Stimulated activated naive CD4-positive, alpha-beta T cell (primary cell): ENCODE measurements at regions not wholly inside any gene's neighbourhood (a gene's known extent, or its start where the extent isn't known, plus 50 kb on each side); places are given as distances from the start of the nearest gene placed in this dataset.
A peak's percentile ranks its signal among the peaks of the same experiment; 100 is the strongest.
"Not testable (repeated sequence)": the region's sequence is repeated elsewhere in the genome, so short reads cannot be mapped to it uniquely, and the experiment has no call there.

Experiments used
- DNase-seq, 6 experiments: peaks; one replicate each; lab custom pipeline; 2025; lab: John Stamatoyannopoulos, UW

- no peak for DNase-seq
Observed at GRCh38 chr6:151671195-151671594, 136.3 kb upstream of the ESR1 start.

GRCh38 chr6:151674578-151674977 lies 132.9 kb upstream of the ESR1 start:
- DNase-seq: no peak

GRCh38 chr6:151675746-151676459 lies 131.6 kb upstream of the ESR1 start:
- DNase-seq: peak in 5 of 6 experiments; percentile 5 to 53 (median 23)

GRCh38 chr6:151676460-151676945 lies 131.0 kb upstream of the ESR1 start:
- no peak for DNase-seq

GRCh38 chr6:151677404-151677803 lies 130.1 kb upstream of the ESR1 start:
- no peak for DNase-seq

GRCh38 chr6:151679081-151679480 lies 128.4 kb upstream of the ESR1 start:
- no peak for DNase-seq

- no peak for DNase-seq
Observed at GRCh38 chr6:151679941-151680340, 127.5 kb upstream of the ESR1 start.

GRCh38 chr6:151680846-151681432 lies 126.5 kb upstream of the ESR1 start:
- no peak for DNase-seq

GRCh38 chr6:151681433-151682059 lies 125.9 kb upstream of the ESR1 start:
- DNase-seq: peak in 2 of 6 experiments; percentile 5 to 16

- no peak for DNase-seq
Observed at GRCh38 chr6:151682251-151682650, 125.2 kb upstream of the ESR1 start.

GRCh38 chr6:151682922-151683321 lies 124.6 kb upstream of the ESR1 start:
- DNase-seq: no peak

GRCh38 chr6:151683381-151683780 lies 124.1 kb upstream of the ESR1 start:
- DNase-seq: no peak

GRCh38 chr6:151689499-151690201 lies 117.8 kb upstream of the ESR1 start:
- no peak for DNase-seq

GRCh38 chr6:151690303-151690702 lies 117.2 kb upstream of the ESR1 start:
- DNase-seq: peak in 3 of 6 experiments; percentile 34 to 65 (median 56)

- DNase-seq: peak in 3 of 6 experiments; percentile 7 to 50 (median 21)
Observed at GRCh38 chr6:151690768-151691562, 116.5 kb upstream of the ESR1 start.

- DNase-seq: no peak
Observed at GRCh38 chr6:151692216-151692615, 115.3 kb upstream of the ESR1 start.

GRCh38 chr6:151693366-151693765 lies 114.1 kb upstream of the ESR1 start:
- DNase-seq: no peak

- no peak for DNase-seq
Observed at GRCh38 chr6:151695156-151695555, 112.3 kb upstream of the ESR1 start.

GRCh38 chr6:151696302-151696701 lies 111.2 kb upstream of the ESR1 start:
- not testable (repeated sequence) for DNase-seq

- no peak for DNase-seq
Observed at GRCh38 chr6:151698931-151699700, 108.4 kb upstream of the ESR1 start.

- DNase-seq: no peak
Observed at GRCh38 chr6:151699719-151700118, 107.8 kb upstream of the ESR1 start.
